ENCODE measurements at regions not wholly inside any gene's neighbourhood (a gene's known extent, or its start where the extent isn't known, plus 50 kb on each side); places are given as distances from the start of the nearest gene placed in this dataset.

- no peak for DNase-seq
Measured at GRCh38 chr3:182525766-182526374, 267.4 kb upstream of the ATP11B start.

GRCh38 chr3:182527745-182528144 is 265.6 kb upstream of the ATP11B start:
- no peak for DNase-seq

DNA sequence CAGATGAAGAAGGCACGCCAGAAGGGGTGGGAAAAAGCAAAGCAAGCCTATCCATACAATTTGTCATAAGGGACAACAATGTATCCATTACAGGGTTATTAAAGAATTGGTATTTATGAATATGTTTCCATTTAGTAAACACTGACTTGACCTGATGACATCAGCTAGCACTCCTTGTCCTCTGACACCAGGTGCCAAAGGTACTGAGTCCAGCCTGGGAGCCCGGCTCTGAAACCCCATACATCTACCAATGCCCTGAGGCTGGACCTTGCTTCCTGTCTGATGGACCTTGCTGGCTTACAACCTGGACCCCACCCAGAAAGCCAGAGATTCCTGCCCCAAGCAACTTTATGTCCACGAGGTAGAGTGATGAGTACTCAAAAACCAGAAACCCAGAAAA is 263.0 kb upstream of the ATP11B start:
- DNase-seq = no peak

DNA sequence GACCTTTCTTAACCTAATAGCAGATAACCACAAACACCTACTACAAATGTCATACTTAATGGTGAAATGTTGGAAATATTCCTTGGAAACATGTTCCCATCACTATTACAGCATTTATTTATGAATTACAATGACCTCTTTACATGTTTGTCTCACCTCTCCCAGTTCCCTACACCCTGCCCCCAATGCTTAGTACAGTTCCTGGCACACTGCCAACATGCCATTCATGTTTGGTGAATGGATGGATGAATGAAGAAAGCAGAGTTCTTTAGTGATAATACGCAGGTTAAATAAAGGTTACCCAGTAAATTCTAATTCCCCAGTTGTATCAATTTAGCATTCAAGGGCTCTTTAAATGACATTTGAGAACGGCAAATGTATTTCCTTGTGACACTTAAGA is 259.9 kb upstream of the ATP11B start:
- DNase-seq = no peak

- DNase-seq = no peak
Measured at GRCh38 chr3:182544542-182544941, 248.8 kb upstream of the ATP11B start.

DNA sequence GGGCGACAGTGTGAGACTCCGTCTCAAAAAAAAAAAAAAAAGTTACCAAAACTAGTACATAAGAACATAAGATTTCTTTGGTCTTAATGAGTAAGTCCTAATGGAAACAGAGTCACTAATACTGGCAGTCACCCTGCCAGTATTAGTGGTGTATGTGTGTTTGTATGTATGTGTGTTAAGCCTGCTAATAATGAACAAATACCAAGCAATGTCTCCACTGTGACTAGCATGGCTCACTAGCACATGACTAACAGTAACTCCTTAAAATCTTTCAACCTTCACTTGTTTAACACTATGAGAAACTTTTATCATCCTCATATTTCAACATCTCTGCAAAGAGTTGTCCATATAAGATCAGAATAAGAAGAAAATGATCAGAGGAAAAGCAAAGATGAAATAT is 231.0 kb upstream of the ATP11B start:
- DNase-seq = no peak

DNA sequence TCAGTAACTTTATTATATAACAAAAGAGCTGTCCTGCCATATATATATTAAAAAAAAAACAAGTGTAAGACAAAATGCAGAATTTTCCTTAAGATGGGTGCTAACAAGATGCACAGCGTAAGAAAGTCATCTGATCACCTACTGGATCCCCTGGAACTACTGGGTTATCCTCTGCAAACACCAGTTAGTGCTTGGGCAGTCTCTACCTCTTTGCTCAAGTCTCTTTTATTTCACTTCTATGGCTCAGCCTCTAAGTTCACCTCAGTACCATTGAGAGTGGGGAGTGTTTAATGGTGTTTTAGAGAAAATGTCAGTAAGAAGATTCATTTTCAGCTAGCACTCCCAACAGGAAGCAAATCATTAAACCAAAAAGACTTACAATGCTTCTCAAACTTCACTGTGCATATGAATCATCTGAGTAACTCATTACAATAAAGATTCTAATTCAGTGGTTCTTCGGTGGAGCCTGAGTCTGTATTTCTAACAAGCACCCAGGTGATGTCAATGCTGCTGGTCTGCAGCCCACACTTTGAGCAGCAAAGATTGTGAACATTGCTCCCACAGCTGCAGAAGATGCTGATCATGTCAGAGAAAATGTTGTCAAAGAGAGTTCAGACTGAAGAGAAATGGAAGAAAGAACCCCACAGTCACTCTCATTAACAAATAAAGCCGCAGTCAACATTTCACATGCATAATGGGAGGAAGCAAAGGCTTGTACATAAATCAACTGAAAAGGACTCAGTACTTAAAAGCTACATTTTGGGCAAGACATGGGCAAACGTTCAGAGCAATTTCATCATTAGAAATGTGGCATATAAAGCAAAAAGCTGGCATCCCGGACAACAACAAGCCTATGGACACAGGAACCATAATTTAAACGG is 227.1 kb upstream of the ATP11B start:
- DNase-seq = no peak

DNA sequence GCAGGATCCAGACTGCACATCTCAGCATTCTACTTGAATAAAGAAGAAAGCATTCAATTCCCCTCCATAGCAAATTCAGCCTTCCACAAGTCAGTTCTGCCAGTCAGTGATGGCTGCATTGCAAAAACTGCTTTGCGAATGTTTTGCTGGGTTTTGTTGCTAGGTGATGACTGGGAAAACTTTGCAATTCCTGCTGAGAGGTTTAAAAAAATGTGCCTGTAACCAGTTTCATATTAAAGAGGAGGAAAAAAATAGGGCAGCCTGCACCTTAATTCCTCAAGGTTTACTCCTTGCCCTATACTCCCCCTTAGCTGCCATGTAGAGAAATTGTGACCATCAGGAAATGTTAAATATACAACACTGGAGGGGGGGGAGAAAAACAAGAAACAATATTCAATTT is 225.6 kb upstream of the ATP11B start:
- no peak for DNase-seq

GRCh38 chr3:182568261-182568660 is 225.0 kb upstream of the ATP11B start:
- DNase-seq = no peak

DNA sequence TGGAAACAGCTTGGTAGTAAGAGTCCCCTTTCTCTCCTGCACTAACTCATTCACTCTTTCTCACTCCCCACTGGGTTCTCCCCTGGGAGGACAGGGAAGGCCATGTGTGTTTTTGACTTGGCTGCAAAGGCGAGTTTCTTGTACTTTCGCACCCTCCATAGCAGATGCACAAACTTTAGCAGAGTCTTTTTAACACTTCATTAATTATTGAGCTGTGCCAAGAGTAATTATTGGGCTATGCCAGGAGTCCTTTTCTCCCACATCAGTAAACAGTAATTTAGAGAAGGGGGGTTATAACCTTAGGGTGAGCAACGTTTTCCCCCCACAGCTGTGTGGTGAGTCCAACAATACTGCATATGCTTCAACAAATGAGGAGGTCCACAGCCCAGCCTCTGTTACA is 224.4 kb upstream of the ATP11B start:
- DNase-seq = no peak

GRCh38 chr3:182570946-182571594 is 222.2 kb upstream of the ATP11B start:
- DNase-seq = no peak

GRCh38 chr3:182575941-182576340 is 217.4 kb upstream of the ATP11B start:
- no peak for DNase-seq

DNA sequence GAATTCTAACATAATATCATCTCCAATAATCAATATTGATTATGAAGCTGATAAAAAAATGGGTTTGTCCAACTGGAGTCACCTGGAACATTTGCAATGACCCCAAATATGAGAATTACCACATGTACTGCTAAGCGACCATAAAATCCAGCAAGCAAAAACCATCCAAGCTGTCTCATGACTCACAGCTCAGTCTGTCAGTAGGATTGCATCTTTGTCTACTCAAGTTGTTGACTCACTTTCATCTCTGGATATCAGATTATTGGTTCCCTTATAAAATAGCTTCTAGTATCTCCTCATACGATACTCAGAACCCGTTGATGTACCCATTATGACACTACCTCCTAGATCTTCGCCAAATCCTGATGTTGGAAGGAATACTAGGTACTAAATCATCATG is 209.8 kb upstream of the ATP11B start:
- no peak for DNase-seq

GRCh38 chr3:182585532-182586150 is 207.7 kb upstream of the ATP11B start:
- DNase-seq = no peak

- no peak for DNase-seq
Measured at GRCh38 chr3:182592747-182593146, 200.6 kb upstream of the ATP11B start.

DNA sequence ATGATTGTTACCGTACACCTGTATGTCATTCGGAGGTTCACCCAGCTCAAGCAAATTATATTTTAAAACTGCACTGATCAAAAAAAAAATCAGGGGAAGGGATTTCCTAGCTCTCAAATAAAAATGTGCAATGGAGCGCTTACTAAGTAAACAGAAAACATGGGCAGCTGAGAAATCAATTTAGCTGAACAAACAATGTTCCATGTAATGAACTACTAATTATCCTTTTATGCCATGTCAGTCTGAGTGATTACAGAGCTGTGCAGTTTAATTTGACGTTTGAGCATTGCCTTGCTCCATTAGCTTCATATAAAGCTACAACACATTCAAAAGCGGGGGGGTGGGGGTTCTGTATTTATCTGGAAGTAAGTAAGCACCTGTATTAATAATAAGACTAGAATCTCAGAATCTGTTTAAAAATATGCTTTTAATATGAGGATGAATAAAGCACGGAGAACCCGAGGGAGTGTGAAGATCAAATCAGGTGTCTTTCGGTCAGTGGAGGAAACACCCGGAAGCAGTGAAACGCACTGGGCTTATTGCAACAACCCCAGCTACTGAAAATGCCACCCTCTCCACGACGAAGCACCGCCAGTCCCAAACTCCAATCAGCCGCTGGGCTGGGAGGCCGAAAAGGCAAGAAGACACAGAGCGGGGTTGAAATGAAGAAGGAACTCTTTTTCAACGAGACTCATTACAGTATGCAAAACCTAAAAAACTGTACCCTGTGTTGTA is 196.5 kb upstream of the ATP11B start:
- no peak for DNase-seq

DNA sequence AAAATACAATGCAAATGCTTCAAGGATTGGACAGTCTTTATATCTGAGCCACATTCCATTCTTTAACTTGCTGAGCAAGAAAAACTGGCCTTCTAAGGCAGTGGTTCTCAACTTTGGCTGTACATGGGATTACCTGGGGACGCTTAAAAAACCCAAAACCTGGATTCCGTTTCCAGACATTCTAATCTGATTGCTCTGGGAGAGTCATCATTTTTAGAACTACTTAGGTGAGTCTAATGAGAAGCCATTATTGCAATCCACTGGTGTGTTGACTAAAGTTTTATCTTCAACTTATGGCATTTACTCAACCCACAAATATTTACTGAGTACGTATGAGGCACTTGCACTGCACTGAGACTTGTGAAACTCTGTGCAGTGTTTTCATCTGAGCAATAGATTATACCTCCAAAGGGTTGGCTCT is 195.7 kb upstream of the ATP11B start:
- no peak for DNase-seq

DNA sequence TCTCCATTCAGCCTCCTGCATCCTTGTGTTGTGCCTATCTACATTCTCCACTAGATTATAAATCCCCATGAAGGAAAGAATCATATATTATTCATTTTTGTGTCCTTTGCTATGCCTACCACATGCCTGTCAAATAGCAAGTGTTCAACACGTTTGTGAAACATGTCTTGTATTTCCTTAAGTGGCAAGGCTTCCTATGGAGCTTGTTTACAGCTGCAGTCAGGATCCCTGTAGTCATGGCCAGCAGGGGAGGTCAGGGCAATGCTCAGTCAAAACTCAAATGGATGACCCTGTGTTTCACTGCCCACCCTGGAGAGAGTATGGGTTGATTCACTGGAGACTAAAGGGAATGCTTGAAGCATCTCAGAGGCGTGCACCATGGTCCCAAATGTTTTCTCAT is 191.7 kb upstream of the ATP11B start:
- no peak for DNase-seq

GRCh38 chr3:182603501-182603900 is 189.8 kb upstream of the ATP11B start:
- no peak for DNase-seq

DNA sequence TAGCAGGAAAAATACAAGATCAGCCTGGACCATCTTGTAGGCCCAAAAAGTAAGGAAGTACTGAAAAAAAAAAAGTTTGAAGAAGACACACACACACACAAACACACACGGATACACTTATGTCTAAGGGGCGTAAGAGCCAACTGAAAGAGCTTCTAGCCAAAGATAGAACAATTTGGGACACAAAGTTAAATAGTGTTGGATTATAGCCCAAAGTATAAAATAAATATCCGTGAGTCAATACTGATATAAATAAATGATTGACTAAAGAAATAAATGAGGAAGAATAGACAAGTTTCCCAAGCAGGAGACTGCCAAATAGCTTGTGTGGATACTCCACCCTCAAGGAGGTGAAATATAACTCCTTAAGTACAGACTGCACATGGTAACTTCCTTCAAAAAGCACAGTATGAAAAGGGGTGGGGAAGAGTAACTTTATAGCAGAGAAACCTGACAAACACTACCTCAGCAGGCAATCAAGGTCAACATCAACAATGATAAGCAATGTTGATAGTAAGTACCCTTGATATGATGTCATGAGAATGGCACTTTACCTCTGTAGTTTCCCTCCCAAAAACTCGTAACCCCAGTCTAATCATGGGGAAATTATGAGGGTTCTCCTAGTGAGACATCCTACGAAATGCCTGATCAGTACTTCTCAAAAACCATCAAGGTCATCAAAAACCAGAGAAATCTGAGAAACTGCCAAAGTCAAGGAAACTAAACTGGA is 187.3 kb upstream of the ATP11B start:
- no peak for DNase-seq

- DNase-seq = no peak
Measured at GRCh38 chr3:182606905-182607504, 186.3 kb upstream of the ATP11B start.

DNA sequence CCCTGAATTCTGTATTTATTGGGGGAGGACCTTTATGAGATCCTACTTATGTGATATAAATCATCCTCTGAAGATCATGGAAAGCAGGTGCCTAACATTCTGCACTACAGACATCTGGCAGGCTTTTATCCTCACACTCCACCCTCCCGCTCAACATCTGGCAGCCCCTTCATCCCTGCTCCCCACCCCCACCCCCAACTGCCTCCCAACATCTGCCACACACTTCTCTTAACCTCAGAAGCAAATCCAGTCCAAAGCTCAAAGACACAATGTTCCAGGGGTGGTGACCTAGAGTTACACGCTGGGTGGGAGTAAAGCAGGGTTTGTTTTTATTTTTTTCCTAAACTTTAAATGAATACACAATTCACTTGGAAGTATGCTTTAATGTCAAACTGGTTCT is 184.5 kb upstream of the ATP11B start:
- DNase-seq = no peak
